Superior temporal gyrus (tissue), 1 donor: ENCODE measurements at regions not wholly inside any gene's neighbourhood (a gene's known extent, or its start where the extent isn't known, plus 50 kb on each side); places are given as distances from the start of the nearest gene placed in this dataset.
"Not testable (repeated sequence)": the region's sequence is repeated elsewhere in the genome, so short reads cannot be mapped to it uniquely, and the experiment has no call there.

ENCODE experiments used
- DNase-seq: peaks from one replicate; pipeline ENCODE4 v3.0.0-alpha.2; 2016; ENCODE audit errors: extremely low spot score

- DNase-seq, result no peak
Observed at GRCh38 chr1:147062956-147063355, 109.3 kb downstream of the PRKAB2 start.

GRCh38 chr1:147061880-147062279 lies 110.4 kb downstream of the PRKAB2 start:
- DNase-seq, result not testable (repeated sequence)

- no peak for DNase-seq
Observed at GRCh38 chr1:147053269-147053668, 115.1 kb downstream of the NBPF12 start.

- no peak for DNase-seq
Observed at GRCh38 chr1:147052677-147053076, 114.6 kb downstream of the NBPF12 start.

GRCh38 chr1:147052143-147052542 lies 114.0 kb downstream of the NBPF12 start:
- DNase-seq, result no peak

GRCh38 chr1:147051136-147051535 lies 113.0 kb downstream of the NBPF12 start:
- no peak for DNase-seq

- no peak for DNase-seq
Observed at GRCh38 chr1:147050654-147051053, 112.5 kb downstream of the NBPF12 start.

- DNase-seq, result not testable (repeated sequence)
Observed at GRCh38 chr1:147046863-147047394, 108.8 kb downstream of the NBPF12 start.

- DNase-seq, result no peak
Observed at GRCh38 chr1:147046189-147046862, 108.2 kb downstream of the NBPF12 start.
